Stimulated activated naive B cell treated with anti-CD40 and anti-IgM and Interleukin-4, amounts not matched to agents 10 μg/mL and 1 μg/mL and 100 μg/mL, for 72 hours (primary cell): ENCODE measurements at regions not wholly inside any gene's neighbourhood (a gene's known extent, or its start where the extent isn't known, plus 50 kb on each side); places are given as distances from the start of the nearest gene placed in this dataset.

Experiments
- ATAC-seq, 2 donors: fragments of 150-1000 bp; cut with Tn5 transposase; replicated peaks; 2 replicates each; pipeline ENCODE4 v1.10.0; 2021; ENCODE audit warnings: moderate library complexity in 1 of 2
- DNase-seq: peaks from one replicate; pipeline ENCODE4 v3.0.0; 2021
- H3K27ac Mint-ChIP-seq: one replicate; pipeline ENCODE4 v1.8.0; 2022; ENCODE audit warnings: mild to moderate bottlenecking, mixed read lengths
- H3K27me3 Mint-ChIP-seq, 2 donors: one replicate each; pipeline ENCODE4 v1.8.0; 2022; ENCODE audit warnings: mixed read lengths in 2 of 2
- H3K36me3 Mint-ChIP-seq, 2 donors: one replicate each; pipeline ENCODE4 v1.8.0; 2022; ENCODE audit warnings: mixed read lengths in 2 of 2, mild to moderate bottlenecking in 1 of 2
- H3K4me1 Mint-ChIP-seq, 2 donors: one replicate each; pipeline ENCODE4 v1.8.0; 2022; ENCODE audit warnings: mixed read lengths in 2 of 2, mild to moderate bottlenecking in 1 of 2
- H3K4me3 Mint-ChIP-seq, 2 donors: one replicate each; pipeline ENCODE4 v1.8.0; 2022; ENCODE audit warnings: mild to moderate bottlenecking in 2 of 2, mixed read lengths in 2 of 2, moderate library complexity in 1 of 2
- H3K9me3 Mint-ChIP-seq, 2 donors: one replicate each; pipeline ENCODE4 v1.8.0; 2022; ENCODE audit warnings: mixed read lengths in 2 of 2, mild to moderate bottlenecking in 1 of 2

DNA sequence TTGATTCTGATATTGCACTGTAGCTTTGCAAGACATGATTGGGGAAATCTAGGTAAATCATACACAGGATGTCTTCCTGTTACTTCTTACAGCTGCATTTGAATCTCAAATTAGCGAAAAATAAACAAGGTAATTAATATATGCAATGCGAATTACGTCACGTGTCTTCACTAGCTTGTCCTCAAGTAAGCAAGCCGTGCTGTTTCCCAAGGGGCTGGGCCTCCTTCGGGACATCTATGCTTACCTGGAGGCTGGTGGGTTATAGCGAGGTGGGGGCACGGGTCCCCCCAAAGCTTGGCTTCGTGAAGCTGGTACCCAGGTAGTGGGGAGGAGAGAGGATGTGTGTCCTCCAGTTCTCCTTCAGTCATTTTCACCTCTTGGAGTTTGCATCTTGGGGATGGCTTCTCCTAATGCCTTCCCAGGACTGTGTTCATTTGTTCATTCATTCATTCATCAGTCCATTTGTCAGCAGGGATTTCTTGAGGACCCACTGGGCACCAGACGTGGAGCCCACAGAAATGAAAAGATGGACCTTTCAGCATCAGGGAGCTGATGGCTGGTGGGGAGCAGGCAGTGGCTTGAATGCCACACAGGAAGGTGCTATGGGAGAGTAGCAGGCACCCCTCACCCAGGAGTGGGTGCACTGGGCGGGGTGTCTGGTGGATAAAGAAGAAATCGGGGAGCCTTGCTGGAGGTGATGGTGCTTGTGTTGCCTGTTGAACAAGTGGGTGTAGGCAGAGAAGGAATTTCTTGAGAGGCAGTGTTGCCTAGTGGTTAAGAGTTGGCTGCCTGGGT lies 155.1 kb downstream of the GLI2 start:
- ATAC-seq (no peak), DNase-seq (no peak)
- Mint-ChIP-seq H3K4me3 (no peak overlapping the region), H3K27ac (no peak overlapping the region), H3K27me3 (no peaks in the 10 kb centered on the region), H3K36me3 (no peaks in the 10 kb centered on the region), H3K4me1 (no peaks in the 10 kb centered on the region), H3K9me3 (no peaks in the 10 kb centered on the region)

DNA sequence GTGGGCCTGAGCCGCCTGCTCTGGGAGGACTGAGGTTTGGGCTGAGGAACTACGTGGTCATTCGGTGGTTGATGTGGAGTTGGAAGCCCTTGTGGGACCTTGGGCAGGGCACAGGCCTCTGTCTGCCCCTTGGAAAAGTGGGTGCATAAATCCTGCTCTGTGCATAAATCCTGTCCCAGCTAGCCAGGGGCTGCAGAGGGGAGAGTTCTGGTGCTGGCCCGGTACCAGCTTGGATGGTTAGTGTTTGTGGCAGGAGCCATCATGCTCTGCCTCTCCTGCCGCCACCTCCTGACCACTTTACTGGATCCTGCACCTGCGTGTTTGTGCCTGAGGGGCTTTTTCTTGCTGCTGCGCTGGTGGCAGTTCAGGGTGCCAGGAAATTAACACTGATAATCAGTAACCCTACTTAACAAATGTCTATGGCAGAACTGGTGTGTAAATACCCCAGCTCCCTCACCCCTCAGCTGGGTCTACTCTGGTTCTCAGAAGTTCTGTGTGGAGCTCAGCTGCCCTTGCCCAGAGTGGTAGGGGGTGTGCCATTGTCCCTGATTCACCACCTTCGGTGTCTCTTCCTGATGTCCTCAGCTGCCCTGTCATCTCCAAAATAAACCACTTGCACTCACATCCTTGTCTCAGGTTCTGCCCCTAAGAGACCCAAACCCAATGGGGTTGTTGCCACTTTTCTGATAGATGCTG lies 156.8 kb downstream of the GLI2 start:
- H3K4me3 Mint-ChIP-seq: no peak overlapping the region
- no peaks in the 10 kb centered on the region for H3K27me3 Mint-ChIP-seq
- H3K27ac Mint-ChIP-seq: no peak overlapping the region
- no peaks in the 10 kb centered on the region for H3K36me3 Mint-ChIP-seq
- ATAC-seq: no peak
- H3K9me3 Mint-ChIP-seq: no peaks in the 10 kb centered on the region
- no peak for DNase-seq
- H3K4me1 Mint-ChIP-seq: no peaks in the 10 kb centered on the region

DNA sequence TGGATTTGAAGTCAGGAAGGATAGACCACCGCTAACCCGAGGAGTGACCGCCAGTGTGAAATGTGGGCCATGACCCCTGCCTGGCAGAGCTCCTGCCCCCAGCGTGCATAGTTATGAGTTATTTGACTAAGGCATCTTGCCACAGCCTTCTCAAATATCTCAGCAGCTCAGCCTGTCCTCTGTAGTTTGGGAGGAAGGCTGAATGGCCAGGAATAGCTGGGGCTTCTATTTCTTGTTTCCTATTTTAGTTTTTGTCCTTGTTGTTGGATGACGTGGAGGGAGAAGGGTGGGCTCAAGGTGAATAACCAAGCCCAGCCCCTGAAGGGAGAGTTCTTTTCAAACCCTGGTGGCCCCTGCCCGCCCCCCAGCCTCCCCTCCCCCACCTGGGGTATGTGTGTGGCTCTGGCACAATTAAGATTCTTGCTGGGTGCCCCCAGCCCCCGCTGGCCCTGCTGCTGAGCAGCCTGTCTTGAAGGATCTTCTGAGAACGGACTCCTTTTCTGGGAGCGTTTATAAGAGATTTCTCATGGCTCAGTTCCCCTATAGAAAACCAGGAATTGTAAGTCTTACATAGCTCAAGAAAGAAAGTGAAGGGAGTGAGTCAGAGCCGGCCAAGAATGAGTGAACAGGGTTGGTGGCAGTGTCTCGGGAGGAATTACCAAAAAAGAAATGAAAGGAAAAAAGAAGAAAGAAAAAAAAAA lies 157.4 kb downstream of the GLI2 start:
- H3K27me3 Mint-ChIP-seq: no peaks in the 10 kb centered on the region
- DNase-seq (no peak), ATAC-seq (no peak)
- H3K27ac Mint-ChIP-seq: no peak overlapping the region
- no peak overlapping the region for H3K4me3 Mint-ChIP-seq
- H3K9me3 Mint-ChIP-seq: no peaks in the 10 kb centered on the region
- no peaks in the 10 kb centered on the region for H3K4me1 Mint-ChIP-seq
- no peaks in the 10 kb centered on the region for H3K36me3 Mint-ChIP-seq

DNA sequence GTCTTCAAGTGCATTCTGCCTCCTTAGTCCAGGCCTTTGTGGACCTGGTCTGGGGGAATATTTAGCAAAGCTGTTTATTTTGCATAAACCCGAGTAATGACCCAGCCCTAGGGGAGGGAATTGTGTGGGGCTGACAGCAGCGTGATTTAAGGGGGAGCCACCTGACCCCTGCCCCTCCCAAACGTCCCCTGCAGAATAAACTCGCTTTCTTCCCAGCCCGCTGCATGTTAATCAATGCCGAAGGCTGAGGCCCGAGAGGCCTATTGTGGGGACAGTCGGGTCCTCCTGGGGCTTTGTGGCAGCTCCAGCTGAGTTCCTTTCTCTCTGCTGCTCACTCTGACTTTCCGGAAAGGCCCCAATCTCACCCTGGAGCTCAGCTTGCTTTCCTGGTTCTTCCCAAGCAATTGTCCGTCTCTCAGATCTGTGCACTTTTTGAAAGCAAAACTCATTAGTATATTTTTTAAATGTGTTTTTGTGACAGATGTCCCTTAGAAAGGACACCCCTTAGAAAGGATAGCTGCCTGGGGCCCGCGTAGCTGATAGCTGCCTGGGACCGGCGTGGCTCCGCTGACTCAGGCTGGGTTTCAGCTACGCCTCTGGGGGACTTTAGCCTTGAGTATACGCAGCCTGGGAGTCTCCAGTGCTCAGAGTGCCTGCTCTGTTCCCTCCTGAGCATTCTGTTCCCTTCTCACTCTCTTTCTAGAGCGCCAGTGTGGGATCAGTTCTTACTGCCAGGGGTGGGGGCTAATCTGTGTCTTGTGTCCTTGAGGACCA lies 158.3 kb downstream of the GLI2 start:
- Mint-ChIP-seq H3K4me3 (no peak overlapping the region), H3K4me1 (no peaks in the 10 kb centered on the region), H3K9me3 (no peaks in the 10 kb centered on the region), H3K36me3 (no peaks in the 10 kb centered on the region), H3K27ac (no peak overlapping the region), H3K27me3 (no peaks in the 10 kb centered on the region)
- ATAC-seq (no peak), DNase-seq (no peak)

DNA sequence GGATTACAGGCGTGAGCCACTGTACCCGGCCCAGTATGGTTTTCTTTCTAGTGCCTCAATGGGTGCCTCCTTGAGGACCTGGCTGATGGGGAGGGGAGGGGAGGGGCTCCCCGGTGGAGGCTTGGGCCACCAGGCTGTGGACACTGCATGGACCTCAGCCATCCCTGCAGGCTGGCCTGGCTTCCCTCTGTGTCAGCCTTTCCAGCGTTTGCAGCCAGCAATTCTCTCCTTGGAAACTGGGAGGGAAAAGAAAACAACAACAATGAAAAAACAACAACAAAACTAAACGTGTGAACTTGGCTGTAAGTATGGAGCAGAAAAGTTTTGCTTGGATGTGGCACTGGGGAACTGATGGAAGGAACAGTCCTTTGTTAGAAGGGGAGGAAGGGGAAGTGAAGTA lies 159.3 kb downstream of the GLI2 start:
- H3K27ac Mint-ChIP-seq: no peak overlapping the region
- no peaks in the 10 kb centered on the region for H3K27me3 Mint-ChIP-seq
- ATAC-seq: no peak
- no peaks in the 10 kb centered on the region for H3K9me3 Mint-ChIP-seq
- no peaks in the 10 kb centered on the region for H3K36me3 Mint-ChIP-seq
- no peak overlapping the region for H3K4me3 Mint-ChIP-seq
- no peaks in the 10 kb centered on the region for H3K4me1 Mint-ChIP-seq
- DNase-seq: no peak

DNA sequence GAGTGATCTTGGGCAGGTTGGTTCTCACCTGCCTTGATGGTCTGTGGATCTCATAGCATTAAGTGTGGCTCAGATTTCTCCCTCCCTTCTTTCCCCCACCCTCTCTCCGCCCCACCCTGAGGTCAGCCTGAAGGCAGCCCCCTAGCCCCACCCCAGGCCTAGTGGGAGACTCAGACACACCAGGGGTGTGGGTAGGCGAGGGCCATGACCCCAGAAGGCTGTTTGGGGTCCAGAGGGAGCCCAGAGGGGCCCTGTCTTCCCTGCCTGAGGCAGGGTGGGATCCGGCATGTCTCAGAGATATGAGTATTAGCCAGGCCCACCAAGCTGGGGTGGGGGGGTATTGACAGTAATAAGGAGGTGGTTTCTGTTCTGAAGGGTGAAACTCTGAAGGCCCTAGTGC lies 160.5 kb downstream of the GLI2 start:
- H3K27ac Mint-ChIP-seq: no peak overlapping the region
- H3K27me3 Mint-ChIP-seq: no peaks in the 10 kb centered on the region
- H3K4me1 Mint-ChIP-seq: no peaks in the 10 kb centered on the region
- no peaks in the 10 kb centered on the region for H3K9me3 Mint-ChIP-seq
- ATAC-seq: no peak
- H3K4me3 Mint-ChIP-seq: no peak overlapping the region
- no peaks in the 10 kb centered on the region for H3K36me3 Mint-ChIP-seq
- DNase-seq: no peak

DNA sequence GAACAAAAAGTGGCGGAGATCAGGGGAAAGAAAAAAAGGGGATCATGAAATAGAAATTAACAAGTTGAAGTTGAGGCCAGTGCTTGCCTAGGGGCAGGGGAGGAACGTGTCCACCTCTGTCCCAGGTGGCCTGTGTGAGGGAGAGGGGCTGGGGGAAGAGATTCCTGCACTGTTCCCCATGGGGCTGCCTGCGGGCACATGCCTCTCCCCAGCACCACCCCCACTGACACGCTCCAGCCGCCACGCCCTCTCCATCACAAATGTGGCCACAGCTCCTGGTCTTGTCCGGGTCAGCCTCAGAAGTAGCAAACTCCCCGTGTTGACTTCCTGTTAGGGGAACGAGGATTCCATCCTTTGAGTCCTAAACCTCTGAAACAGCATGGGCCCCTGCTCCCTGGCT lies 161.2 kb downstream of the GLI2 start:
- no peaks in the 10 kb centered on the region for H3K36me3 Mint-ChIP-seq
- H3K27me3 Mint-ChIP-seq: no peaks in the 10 kb centered on the region
- no peak overlapping the region for H3K4me3 Mint-ChIP-seq
- no peaks in the 10 kb centered on the region for H3K4me1 Mint-ChIP-seq
- no peak for ATAC-seq
- no peak for DNase-seq
- no peaks in the 10 kb centered on the region for H3K9me3 Mint-ChIP-seq
- no peak overlapping the region for H3K27ac Mint-ChIP-seq

DNA sequence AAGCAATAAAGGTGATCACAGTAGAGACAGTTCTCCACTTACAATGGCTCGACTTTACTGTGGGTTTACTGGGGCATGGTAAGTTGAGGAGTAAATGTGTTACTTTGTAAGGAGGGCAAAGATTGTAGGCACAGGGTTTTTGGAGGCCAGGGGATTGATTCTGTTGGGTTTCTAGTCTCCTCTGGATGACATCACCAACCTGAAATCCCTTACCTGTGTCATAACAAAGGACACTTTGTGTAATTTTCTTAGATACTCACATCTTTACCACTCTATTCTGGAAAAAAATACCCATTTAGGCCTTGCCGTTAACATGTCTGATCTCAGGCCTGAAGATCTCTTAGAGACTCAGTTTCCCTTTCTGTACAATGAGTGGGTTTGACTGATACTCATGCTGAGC lies 161.7 kb downstream of the GLI2 start:
- Mint-ChIP-seq H3K27me3 (no peaks in the 10 kb centered on the region), H3K27ac (no peak overlapping the region), H3K36me3 (no peaks in the 10 kb centered on the region), H3K4me3 (no peak overlapping the region), H3K4me1 (no peaks in the 10 kb centered on the region), H3K9me3 (no peaks in the 10 kb centered on the region)
- DNase-seq (no peak), ATAC-seq (no peak)

DNA sequence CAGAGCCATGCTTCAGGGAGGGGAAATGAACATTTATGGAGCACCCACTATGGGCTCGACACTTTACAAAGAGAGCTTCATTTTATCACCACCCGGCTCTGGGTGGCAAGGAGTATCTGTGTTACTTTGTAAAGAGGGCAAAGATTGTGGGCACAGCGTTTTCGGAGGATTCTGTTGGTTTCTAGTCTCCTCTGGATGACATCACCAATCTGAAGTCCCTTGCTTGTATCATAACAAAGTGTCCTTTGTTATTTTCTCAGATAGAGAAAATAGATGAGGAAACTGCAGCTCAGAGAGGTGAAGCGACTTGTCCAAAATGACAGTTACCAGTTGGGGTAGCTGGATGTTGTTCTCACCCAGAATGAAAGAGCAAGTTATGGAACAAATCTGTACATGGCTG lies 162.8 kb downstream of the GLI2 start:
- Mint-ChIP-seq H3K36me3 (no peaks in the 10 kb centered on the region), H3K27ac (no peak overlapping the region), H3K27me3 (no peaks in the 10 kb centered on the region), H3K4me1 (no peaks in the 10 kb centered on the region), H3K9me3 (no peaks in the 10 kb centered on the region), H3K4me3 (no peak overlapping the region)
- ATAC-seq (no peak), DNase-seq (no peak)

DNA sequence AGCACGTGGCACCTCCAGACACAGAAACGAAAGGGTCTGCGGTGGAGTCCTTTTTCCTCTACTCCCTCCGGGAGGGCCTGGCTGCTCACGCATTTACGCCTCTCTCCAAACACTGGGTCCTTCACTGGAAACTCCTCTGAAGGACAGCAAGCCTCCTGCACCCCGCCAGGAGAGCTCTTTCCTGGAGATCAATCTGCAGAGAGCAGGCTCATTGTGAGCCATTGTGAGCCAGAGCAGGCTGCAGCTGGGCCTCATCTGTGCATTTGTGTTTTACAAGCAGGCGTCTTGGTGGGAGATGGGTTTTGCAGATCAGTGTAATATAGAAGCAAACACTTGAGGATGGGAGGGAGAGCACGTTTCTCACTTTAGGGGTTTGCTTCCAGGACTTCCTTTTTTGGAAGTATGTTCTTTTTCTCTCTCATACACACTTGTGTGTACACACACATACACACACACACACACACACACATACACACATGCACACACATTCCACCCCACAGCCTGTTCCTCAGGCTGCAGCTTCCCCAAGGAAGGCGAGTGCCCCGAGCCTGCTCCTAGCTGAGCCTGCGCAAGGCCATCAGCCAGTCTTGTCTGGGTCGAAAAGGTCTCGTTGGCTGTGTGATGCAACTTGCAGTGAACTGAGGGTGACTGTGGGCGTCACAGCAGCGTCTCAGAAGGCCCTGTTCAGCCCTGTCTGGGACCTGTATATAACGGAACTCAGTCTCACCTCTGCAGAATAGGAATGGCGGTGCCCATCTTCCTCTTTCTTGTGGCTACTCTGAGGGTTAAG lies 163.5 kb downstream of the GLI2 start:
- peak in 1 of 2 donors; percentile 25 for ATAC-seq

DNA sequence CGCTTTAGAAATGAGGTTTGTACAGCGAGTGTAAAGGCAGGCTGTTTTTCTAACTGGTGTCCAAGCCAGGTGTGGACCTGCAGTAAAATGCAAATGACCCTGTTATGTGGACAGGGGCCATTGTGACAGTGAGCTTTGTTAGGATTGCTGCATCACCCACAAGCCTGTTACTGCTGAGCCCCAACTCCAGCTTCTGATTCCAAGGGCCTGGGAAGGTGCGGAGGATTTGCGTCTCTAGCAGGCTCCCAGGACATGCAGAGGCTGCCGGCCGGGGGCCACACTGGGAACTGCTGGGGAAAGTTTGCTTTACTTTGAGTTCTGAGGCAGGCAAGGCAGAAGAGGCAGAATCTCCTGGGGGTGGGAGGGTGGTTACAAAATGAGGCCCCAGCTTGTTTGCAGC lies 164.1 kb downstream of the GLI2 start:
- Mint-ChIP-seq H3K36me3 (no peaks in the 10 kb centered on the region), H3K4me3 (no peak overlapping the region), H3K27ac (no peak overlapping the region), H3K9me3 (no peaks in the 10 kb centered on the region), H3K4me1 (no peaks in the 10 kb centered on the region), H3K27me3 (no peaks in the 10 kb centered on the region)
- ATAC-seq: no peak
- DNase-seq: no peak

More for the DNA sequence above, 163.5 kb downstream of the GLI2 start:
- DNase-seq: no peak
- no peak overlapping the region for H3K27ac Mint-ChIP-seq
- no peak overlapping the region for H3K4me3 Mint-ChIP-seq
- H3K9me3 Mint-ChIP-seq: no peaks in the 10 kb centered on the region
- no peaks in the 10 kb centered on the region for H3K36me3 Mint-ChIP-seq
- H3K27me3 Mint-ChIP-seq: no peaks in the 10 kb centered on the region
- no peaks in the 10 kb centered on the region for H3K4me1 Mint-ChIP-seq

DNA sequence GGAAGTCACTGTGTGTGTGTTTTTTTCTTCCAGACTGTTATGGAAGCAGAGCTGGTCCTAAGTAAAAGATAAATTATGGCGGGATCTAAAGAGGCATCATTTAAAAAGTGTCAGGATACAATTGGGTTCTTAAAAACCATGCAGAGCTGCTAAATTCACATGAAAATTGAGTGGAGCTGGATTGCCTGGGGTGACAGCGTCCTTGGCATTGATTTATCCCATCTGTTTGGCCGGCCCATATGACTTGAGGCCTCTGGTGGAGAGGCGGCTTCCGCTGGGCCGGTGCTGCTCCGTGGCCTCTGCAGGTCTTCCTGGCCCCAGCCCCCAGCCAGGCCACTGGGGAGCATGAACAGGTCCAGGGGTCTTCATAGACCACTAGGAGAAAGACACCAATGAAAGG lies 165.5 kb downstream of the GLI2 start:
- no peaks in the 10 kb centered on the region for H3K4me1 Mint-ChIP-seq
- H3K4me3 Mint-ChIP-seq: no peak overlapping the region
- no peaks in the 10 kb centered on the region for H3K36me3 Mint-ChIP-seq
- H3K9me3 Mint-ChIP-seq: no peaks in the 10 kb centered on the region
- no peak overlapping the region for H3K27ac Mint-ChIP-seq
- no peak for DNase-seq
- H3K27me3 Mint-ChIP-seq: no peaks in the 10 kb centered on the region
- no peak for ATAC-seq

DNA sequence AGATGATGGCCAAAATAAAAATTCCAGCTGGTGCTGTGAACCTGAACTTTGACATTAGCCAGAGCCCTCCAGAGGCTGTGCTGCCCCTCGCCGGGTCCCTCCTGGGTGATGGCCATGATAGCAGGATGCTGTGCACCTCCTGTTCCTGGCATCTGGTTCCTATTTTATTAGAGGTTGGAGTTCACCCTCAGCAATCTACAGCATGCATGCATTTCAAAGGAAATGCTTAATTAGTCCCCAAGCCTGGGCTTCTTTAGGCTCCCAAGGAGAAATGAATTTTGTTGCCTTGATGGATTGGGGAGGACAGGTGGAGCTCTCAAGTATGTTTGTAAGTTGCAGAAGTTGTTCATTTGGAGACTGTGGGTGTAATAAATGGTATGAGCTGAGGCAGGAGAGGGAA lies 166.9 kb downstream of the GLI2 start:
- Mint-ChIP-seq H3K4me3 (no peak overlapping the region), H3K27ac (no peak overlapping the region), H3K27me3 (no peaks in the 10 kb centered on the region), H3K4me1 (no peaks in the 10 kb centered on the region), H3K9me3 (no peaks in the 10 kb centered on the region), H3K36me3 (no peaks in the 10 kb centered on the region)
- DNase-seq (no peak), ATAC-seq (no peak)

DNA sequence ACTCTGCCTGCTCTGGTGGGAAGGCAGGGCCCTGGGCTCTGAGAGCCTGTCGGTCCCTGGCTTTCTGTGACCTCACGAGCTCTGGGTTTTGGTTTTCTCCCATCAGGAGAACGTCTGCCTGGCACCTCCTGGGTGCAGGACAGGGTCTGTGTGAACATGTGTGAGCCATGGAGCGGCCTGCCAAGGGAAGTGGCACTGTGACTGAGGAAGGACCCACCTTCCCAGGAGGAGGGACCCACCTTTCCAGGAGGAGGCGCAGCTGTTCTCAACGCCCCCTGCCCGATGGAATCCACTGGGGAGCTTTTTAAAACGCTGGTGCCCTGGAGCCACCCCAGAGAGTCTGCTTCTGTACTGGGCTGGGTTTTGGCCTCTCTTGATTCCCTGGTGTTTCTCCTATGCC lies 168.7 kb downstream of the GLI2 start:
- no peak for ATAC-seq
- Mint-ChIP-seq H3K4me3 (no peak overlapping the region), H3K27ac (no peak overlapping the region), H3K27me3 (no peaks in the 10 kb centered on the region), H3K9me3 (no peaks in the 10 kb centered on the region), H3K4me1 (no peaks in the 10 kb centered on the region), H3K36me3 (no peaks in the 10 kb centered on the region)
- no peak for DNase-seq
